ENCODE measurements at regions not wholly inside any gene's neighbourhood (a gene's known extent, or its start where the extent isn't known, plus 50 kb on each side); places are given as distances from the start of the nearest gene placed in this dataset.

DNA sequence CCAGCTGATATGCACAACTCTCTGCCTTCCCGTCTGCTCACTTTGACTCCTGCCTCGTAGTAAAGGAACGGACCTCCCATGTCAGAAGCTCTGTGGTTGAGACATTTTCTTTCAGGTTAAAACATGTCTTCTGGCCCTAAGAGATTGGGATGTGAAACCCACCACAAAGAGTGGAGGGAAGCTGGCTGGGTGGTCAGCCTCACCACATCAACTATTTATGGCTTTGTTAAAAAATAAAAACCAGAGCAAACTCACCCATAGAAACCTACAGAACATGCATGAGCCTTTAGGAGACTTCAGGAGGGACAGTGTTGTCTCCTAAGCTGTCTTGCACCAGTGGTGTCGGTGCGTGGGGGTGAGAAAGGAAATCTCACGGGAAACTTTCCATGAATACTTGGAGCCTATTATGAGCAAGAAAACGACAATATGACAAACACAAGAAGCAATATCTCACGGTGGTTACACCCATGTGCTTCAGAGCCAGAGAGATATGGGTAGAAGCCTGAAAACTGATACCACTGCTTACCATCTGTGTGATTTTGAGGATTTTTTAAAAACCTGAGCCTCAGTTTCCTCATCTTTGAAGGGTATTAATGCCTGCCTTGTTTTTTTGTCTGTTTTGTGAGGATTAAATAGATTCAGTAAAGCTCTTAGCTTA lies 61.7 kb upstream of the XYLT1 start:
- DNase-seq: no peak

DNA sequence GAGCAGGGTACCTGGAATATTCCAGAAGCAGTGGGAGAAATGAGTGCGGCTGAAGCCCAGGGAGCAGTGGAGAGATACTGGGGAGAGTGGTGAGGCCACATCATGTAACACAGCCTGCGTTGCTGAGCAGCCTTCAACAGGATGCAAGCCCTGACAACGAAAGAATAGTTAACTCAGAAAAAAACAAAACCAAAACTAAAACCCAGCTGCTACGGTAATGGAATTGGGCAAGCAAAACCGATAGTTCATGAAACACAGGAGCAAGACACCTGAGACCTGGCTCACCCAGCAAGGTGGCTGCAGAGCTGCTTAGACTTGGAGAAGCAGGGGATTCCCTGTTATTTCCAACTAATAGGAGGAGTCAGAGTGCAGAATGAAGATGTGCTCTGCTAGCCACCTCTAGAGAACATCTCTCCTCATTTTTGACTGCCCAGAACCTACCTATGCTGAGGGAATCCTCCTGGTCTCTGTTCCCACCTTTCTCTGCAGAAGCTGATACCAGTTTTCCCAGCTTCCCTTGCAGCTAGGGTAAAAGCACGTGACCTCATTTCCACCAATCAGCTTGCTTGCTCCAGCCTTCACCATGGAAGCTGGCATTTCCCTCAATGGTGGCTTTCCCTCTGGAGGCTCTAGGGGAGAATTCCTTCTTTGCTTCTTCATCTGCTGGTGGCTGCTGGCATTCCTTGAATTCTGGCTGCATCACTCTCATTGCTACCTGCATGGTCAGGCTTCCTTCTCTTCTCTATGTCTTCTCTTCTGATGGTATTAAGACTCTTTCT lies 59.4 kb upstream of the XYLT1 start:
- peak; percentile 9 for DNase-seq

DNA sequence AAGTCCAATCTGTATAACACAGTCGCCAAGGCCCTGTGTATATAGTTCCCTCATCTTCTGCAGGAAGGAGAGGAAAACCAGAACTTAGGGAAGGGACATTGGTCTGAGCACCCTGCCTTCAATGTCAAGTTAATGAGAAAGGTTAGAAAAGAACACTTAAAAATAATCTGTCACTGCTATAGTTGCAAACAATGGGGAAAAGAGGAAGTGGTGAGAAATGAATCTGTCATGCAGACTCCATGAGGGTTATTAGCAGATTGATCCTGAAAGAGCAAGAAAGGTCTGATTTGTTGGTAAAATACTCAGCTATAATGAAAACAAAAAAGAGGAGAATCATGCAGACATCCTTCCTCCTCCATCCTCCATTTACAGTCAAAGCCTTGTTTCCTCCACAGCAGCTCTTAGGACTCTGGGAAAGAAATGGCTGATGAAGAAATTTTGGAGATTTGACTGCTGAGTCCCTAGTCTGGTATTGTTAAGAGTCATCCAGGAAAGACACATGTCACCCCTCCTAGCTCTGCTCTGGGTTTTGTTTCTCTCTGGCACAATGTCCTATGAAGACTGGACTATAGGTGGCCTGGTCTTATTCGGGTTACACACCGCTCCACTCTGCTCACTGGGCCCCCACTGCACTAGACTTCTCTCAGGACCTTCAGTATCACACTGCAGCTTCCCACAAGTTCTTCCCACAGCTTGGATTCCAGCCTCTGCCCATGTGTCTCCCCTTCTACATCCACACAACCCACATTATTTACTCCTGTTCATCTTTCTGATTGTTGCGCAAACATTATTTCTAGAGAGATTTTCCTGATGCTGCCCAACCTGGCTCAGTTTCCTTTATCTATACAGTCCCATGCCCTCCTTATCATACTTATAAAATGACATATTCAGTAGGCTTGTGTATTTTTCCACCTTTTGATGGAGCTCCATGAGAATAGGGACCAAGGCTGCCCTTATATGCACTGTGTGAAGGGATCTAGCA lies 56.5 kb upstream of the XYLT1 start:
- no peak for DNase-seq

DNA sequence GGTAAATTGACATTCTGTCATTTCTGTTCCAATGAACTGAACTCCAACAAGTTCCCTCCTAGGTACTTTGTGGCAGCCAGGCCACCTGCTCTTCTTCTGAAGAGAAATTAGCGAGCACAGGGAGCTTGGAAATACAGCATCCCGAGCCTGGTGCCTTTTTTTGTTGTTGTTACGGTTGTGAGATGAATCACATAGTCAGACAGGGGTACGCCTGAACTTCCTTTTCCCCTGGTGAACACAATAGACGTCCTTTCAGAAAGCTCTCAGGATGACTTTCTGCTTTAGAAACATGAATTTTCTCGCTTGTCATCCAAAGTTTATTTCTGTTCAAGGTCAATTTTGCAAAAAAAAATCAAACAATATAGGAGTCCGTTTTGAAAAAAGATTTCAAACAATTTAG lies 53.9 kb upstream of the XYLT1 start:
- no peak for DNase-seq

DNA sequence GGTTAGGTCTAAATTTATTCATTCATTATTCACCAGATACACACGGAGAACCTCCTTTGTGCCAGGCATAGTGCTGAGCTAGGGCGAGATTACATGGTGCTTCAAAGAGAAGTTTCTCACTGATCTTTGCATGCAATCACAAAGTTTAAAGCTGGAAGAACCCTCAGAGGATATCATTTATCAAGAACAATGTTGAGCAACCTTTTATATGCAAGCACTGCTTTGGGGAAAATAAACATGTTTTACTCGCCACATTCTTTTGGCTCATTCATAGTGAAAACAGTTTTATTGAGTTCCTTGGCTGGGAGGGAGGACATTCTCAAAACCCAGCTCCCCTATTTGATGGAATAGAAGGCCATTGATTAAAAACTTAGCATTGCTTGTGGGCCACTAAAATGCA lies 49.8 kb upstream of the XYLT1 start:
- DNase-seq: no peak

Measured in activated gamma-delta T cell treated with Interleukin-2 at 50 U/mL for 16 hours (primary cell).